HFF-Myc (cell line): ENCODE measurements at regions not wholly inside any gene's neighbourhood (a gene's known extent, or its start where the extent isn't known, plus 50 kb on each side); places are given as distances from the start of the nearest gene placed in this dataset.

Experiments
- DNase-seq: peaks from one replicate; pipeline ENCODE4 v3.0.0-alpha.2; 2011; ENCODE audit warnings: low read depth; ENCODE audit errors: extremely low read depth
- H3K4me3 ChIP-seq: replicated peaks from 2 replicates; pipeline ENCODE4 v1.5.1; 2011; ENCODE audit warnings: low read depth, mild to moderate bottlenecking, control low read depth, low read length
- TF ChIP-seq, protein P1 (sequence below): IDR thresholded peaks from 2 replicates; pipeline ENCODE4 v1.5.1; 2012; ENCODE audit warnings: mild to moderate bottlenecking, low read depth, low read length, control low read depth; ENCODE audit errors: missing control alignments

DNA sequence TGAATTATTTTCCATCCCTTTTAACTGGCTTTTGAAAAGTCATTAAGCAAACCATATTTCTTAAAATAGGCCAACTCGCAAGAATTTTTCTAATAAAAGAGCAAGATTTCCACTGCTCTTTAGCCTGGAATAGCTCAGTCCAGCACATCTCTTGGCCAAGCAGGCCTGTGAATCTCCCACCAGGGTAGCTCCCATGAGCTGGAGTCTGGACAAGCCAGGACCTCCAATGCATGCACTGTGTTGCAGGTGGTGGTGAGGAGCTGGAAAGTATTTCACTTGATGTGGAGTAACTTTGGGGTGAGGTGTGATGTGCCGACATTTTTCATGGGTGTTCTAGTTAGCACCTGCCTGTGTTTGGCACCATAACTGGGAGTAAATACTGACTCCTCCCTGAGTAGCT lies 117.3 kb upstream of the TBX20 start:
- H3K4me3 ChIP-seq, result no peak overlapping the region
- TF ChIP-seq, protein P1, sequence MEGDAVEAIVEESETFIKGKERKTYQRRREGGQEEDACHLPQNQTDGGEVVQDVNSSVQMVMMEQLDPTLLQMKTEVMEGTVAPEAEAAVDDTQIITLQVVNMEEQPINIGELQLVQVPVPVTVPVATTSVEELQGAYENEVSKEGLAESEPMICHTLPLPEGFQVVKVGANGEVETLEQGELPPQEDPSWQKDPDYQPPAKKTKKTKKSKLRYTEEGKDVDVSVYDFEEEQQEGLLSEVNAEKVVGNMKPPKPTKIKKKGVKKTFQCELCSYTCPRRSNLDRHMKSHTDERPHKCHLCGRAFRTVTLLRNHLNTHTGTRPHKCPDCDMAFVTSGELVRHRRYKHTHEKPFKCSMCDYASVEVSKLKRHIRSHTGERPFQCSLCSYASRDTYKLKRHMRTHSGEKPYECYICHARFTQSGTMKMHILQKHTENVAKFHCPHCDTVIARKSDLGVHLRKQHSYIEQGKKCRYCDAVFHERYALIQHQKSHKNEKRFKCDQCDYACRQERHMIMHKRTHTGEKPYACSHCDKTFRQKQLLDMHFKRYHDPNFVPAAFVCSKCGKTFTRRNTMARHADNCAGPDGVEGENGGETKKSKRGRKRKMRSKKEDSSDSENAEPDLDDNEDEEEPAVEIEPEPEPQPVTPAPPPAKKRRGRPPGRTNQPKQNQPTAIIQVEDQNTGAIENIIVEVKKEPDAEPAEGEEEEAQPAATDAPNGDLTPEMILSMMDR, result no peak
- no peak for DNase-seq

DNA sequence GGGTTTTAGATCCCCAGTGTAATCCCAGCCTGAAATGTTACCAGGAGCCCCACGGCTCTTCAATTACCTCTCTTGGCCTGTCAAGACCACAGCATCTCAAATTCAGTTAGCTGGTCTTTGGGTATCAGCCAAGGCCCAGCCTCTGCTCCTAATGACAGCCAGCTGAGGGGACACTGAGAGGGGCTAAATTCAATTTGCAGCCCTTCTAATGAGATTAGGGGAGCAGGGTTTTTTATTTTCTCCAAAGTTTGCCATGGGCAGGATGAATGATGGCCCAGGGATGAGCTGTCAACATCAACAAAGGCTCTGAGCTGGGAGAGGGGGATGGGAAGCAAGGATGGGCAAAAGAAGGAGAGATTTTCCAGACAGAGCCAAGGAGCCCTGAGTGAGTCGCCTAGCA lies 116.8 kb upstream of the TBX20 start:
- no peak for DNase-seq
- H3K4me3 ChIP-seq, result no peak overlapping the region

DNA sequence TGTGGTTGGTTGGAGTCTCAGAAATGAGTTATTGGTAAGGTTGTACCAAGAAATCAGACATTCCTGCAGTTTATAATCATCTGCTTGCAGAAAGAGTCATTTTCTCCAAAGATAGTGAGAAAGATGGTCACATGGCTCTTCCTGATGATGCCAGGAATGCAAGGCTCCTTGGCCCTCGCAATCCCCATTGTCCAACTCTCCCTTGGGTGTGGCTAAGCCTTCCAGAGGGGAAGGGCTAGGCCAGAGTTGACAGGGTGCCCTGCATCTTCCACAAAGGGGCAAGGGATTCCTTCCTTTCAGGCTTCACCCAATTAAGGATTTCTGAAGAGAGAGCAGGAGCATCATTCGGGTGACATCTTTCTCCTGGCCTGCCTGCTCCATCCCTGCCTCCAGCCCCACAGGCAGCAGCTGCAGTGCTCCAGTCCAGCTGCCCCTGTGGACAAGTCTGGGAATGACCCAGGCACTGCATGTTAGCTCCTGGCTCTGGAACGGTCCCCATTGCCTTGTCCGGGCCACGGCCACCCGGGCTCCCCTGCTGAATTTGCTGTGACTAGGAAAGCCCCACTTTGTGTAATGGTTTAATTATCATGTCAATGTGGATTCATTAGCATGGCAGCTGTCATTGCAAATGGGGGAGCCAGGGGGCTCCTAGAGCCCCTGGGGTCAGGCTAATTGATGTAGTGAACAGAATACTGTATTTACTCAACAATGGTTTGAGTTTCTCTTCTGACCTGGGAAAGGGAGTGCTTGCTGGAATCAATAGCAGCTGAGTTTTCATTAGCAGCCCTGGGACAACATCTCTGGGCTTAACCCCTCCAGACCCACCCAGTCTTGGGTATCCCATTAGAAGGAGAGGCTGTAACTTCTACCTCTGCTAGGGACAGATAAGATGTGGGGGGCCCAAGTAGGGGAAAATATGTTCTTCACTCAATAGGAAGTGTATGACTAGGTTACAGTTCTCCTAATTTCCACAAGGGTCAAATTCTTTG lies 112.6 kb upstream of the TBX20 start:
- DNase-seq, result no peak
- no peak overlapping the region for H3K4me3 ChIP-seq
- TF ChIP-seq, protein P1, result no peak

More for the DNA sequence above, 116.8 kb upstream of the TBX20 start:
- TF ChIP-seq, protein P1, result no peak

DNA sequence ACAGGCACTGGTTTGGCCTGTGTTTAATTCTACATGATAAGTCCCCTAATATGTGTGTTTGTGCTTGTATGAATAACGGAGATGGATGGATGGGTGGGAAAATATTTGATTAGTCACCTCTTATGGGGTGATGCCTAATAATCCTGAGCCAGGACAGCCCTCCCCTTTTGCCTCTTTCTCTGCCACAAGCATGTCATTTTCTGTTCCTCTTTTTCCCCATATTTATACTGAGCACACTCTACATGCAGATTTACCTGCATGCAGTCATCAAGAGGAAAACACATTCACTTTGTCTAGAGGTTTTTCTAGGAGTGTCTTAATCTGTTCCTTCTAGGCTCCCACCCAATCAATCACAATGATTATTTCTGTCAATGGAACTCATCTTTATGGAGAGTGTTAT lies 111.6 kb upstream of the TBX20 start:
- TF ChIP-seq, protein P1, result no peak
- H3K4me3 ChIP-seq, result no peak overlapping the region
- no peak for DNase-seq

DNA sequence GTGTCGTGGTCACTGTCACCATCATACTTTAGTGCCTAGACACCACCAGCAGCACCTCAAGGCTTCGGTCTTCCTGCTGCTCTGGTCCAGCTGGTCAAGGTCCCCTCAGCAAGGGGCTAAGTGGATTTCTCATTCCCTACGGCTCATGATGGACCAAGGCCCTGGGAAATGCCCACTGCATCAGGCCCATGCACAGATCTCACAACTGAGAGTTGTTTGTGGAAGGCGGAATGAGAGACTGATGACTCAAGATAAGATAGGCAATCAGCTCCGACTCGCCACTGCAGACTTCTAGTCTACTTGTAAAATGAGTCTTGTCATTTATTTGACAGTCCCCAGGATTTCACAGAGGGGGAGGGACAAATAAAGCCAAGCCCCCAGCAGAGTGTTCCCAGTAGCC lies 108.4 kb upstream of the TBX20 start:
- no peak overlapping the region for H3K4me3 ChIP-seq
- no peak for DNase-seq
- TF ChIP-seq, protein P1, result no peak

DNA sequence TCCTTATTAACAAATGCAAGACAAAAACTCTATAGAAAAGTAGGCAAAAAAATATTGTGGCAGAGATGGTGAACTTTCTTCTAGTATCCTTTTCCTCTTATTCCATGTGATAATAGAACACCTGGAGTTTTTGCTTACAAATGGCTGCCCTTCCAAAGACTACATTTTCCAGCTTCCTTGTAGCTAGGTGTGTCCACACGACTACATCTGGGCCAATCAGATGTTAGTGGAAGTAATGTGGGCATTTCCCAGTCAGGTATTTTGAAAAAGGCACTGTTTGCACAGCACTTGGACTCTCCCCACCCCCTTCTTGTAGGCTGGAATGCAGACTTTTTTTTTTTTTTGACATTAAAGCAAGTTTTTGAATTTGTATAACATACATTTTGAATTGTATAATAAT lies 105.5 kb upstream of the TBX20 start:
- no peak overlapping the region for H3K4me3 ChIP-seq
- TF ChIP-seq, protein P1, result no peak
- DNase-seq, result no peak
